NT2/D1 (cell line): ENCODE measurements at regions not wholly inside any gene's neighbourhood (a gene's known extent, or its start where the extent isn't known, plus 50 kb on each side); places are given as distances from the start of the nearest gene placed in this dataset.

Source experiments
- DNase-seq: peaks from one replicate; pipeline ENCODE4 v3.0.0-alpha.2; 2011; ENCODE audit warnings: low read depth, low spot score
- H3K27me3 ChIP-seq: 2 replicates; pipeline ENCODE4 v1.6.0; 2011; ENCODE audit warnings: mild to moderate bottlenecking; ENCODE audit not compliant: insufficient read length, insufficient read depth
- H3K36me3 ChIP-seq: 2 replicates; pipeline ENCODE4 v1.6.1; 2011; ENCODE audit warnings: mild to moderate bottlenecking, low read length, mixed read lengths; ENCODE audit not compliant: insufficient read depth, insufficient read length
- H3K4me1 ChIP-seq: 2 replicates; pipeline ENCODE4 v1.5.1; 2011; ENCODE audit not compliant: insufficient read depth, insufficient read length
- H3K4me3 ChIP-seq: 2 replicates; pipeline ENCODE4 v1.5.1; 2011; ENCODE audit warnings: low read depth; ENCODE audit not compliant: insufficient read length
- H3K9ac ChIP-seq: 2 replicates; pipeline ENCODE4 v1.6.0; 2011; ENCODE audit warnings: low read depth; ENCODE audit not compliant: insufficient read length
- H3K9me3 ChIP-seq: 2 replicates; pipeline ENCODE4 v1.5.1; 2011; ENCODE audit warnings: mild to moderate bottlenecking, low read length; ENCODE audit not compliant: insufficient read depth
- SUZ12 ChIP-seq: IDR thresholded peaks from 2 replicates; pipeline ENCODE4 v1.6.1; 2011; ENCODE audit not compliant: insufficient read length, insufficient read depth; ENCODE audit errors: extremely low read depth
- YY1 ChIP-seq: IDR thresholded peaks from 2 replicates; pipeline ENCODE4 v1.6.1; 2011; ENCODE audit not compliant: insufficient read length, insufficient read depth
- ZNF274 ChIP-seq: IDR thresholded peaks from 2 replicates; pipeline ENCODE4 v1.6.1; 2011; ENCODE audit warnings: mild to moderate bottlenecking, low read depth, low read length

DNA sequence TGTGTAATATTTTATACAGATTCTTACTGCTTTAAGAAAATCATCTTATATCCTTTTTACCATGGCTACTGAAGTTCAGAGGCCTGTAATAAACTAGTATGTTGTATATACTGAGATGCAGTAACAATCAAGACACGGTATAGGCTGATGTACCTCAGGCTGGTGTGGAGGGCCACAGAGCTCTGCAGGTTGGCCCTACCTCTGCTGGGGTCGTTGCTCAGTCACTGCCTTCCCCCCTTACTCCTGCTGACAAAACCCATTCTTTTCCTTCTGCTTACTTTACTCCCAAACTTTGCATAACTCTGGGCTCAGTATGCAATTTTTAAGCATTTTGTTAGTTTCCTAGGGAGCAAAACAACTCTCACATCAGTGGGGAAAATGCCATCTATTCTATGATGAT, 200.1 kb upstream of the FOXP2 start:
- Histone ChIP-seq H3K4me1 (no peaks in the 10 kb centered on the region), H3K9ac (no peak overlapping the region), H3K4me3 (no peak overlapping the region), H3K9me3 (no peaks in the 10 kb centered on the region), H3K36me3 (no peaks in the 10 kb centered on the region), H3K27me3 (no peaks in the 10 kb centered on the region)
- TF ChIP-seq YY1 (no peak), SUZ12 (no peak), ZNF274 (no peak)
- no peak for DNase-seq

DNA sequence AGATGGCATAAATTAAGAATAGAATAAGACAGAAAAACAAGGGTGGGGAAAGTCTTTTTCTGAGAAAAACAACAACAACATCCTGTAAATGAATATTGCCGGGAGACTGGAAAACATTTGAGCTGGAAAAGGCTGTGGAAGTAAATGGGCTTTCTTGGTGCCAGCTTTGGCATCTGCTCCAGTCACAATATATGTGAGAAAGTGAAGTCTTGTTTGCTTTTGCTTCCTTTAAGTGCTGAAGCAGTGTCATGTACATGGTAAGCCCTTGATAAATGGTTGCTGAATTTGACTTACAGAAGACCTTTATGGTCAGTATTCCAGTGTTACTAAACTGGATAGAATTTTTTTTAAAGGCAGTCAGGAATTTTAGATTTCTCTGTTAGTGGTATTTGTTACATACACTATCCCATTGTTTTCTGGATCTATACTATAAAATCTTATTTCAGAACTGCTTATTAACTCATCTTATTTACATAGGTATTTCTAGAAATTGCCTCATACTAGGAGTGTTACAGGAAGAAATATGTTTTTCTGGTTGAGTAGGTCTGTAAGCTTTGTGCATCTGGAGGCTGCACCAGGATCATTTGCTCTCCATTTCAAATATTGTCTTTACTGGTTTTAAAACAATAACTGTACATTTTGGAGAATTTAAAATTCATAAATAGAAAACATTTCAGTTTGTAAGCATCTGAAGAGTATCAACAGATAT, 201.7 kb upstream of the FOXP2 start:
- TF ChIP-seq SUZ12 (no peak), ZNF274 (no peak), YY1 (no peak)
- Histone ChIP-seq H3K9me3 (no peaks in the 10 kb centered on the region), H3K4me3 (no peak overlapping the region), H3K27me3 (no peaks in the 10 kb centered on the region), H3K4me1 (no peaks in the 10 kb centered on the region), H3K36me3 (no peaks in the 10 kb centered on the region), H3K9ac (no peak overlapping the region)
- no peak for DNase-seq

DNA sequence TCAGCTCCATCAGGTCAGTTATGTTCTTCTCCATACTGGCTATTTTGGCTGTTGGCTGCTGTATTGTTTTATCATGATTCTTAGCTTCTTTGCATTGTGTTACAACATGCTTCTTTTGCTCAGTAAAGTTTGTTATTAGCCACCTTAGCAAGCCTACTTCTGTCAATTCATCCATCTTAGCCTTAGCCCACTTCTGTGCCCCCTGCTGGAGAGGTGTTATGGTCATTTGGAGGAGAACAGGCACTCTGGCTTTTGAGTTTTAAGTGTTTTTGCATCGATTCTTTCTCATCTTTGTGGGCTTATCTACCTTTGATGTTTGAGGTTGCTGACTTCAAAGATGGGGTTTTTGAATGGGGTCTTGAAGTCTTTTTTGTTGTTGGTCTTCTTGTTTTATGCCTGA, 204.6 kb upstream of the FOXP2 start:
- H3K9ac ChIP-seq = no peak overlapping the region
- H3K4me3 ChIP-seq = no peak overlapping the region
- no peaks in the 10 kb centered on the region for H3K36me3 ChIP-seq
- DNase-seq = no peak
- H3K4me1 ChIP-seq = no peaks in the 10 kb centered on the region
- no peaks in the 10 kb centered on the region for H3K9me3 ChIP-seq
- no peak for TF ChIP-seq YY1
- TF ChIP-seq SUZ12 = no peak
- no peak for TF ChIP-seq ZNF274
- H3K27me3 ChIP-seq = no peaks in the 10 kb centered on the region

DNA sequence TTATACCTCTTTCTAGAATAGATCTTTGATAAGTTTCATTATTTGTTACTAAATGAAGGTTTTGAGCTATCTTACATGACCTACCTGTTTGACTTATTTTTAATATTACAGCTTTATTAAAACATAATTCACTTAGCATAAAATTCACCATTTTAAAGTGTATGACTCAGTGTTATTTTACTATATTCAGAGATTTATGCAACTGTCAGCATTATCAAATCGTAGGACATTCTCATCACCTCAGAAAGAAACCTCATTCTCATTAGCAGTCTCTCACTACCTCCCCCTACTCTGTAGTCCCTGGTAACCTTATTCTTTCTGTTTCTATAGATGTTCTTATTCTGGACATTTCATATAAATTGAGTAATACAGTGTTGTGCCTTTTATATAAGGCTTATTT, 207.9 kb upstream of the FOXP2 start:
- TF ChIP-seq YY1 (no peak), ZNF274 (no peak), SUZ12 (no peak)
- Histone ChIP-seq H3K4me3 (no peak overlapping the region), H3K9ac (no peak overlapping the region), H3K9me3 (no peaks in the 10 kb centered on the region), H3K4me1 (no peaks in the 10 kb centered on the region), H3K36me3 (no peaks in the 10 kb centered on the region), H3K27me3 (no peaks in the 10 kb centered on the region)
- no peak for DNase-seq

DNA sequence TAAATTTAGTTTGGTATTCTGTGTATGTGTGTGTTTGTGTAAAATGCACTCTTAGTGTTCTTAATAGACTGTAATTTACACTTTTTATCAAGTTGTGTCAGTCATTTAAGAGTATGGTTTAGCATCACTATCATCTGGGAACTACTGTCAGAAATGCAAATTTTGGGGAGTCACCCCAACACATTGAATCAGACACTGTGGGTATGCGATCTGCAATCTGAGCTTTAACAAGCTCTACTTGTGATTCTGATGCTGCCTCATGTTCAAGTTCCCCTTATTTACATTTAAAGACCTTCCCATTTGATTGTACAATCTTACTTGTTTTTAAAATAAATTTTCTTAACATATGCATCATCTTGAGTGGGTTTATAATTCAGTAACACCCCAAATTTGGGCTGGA, 218.1 kb upstream of the FOXP2 start:
- Histone ChIP-seq H3K4me1 (no peaks in the 10 kb centered on the region), H3K9me3 (no peaks in the 10 kb centered on the region), H3K9ac (no peak overlapping the region), H3K27me3 (no peaks in the 10 kb centered on the region), H3K4me3 (no peak overlapping the region), H3K36me3 (no peaks in the 10 kb centered on the region)
- TF ChIP-seq YY1 = no peak
- no peak for TF ChIP-seq ZNF274
- TF ChIP-seq SUZ12 = no peak
- DNase-seq = no peak

DNA sequence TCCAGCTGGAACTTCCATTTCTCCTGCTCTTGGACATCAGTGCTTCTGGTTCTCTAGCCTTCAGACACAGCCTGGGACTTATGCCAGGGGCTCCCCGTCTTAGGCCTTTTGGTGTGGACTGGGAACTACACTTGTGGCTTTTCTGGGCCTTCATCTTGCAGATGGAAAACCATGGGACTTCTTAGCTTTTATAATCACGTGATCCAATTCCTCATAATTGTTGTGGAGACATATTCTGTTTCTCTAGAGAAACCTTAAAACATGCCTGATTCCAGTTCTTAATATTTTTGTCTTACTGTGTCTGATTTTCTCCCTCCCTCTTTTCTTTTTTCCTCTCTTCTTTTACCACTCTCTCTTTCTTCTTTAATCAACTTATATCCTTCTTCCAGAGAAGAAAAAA, 224.2 kb upstream of the FOXP2 start:
- no peaks in the 10 kb centered on the region for H3K4me1 ChIP-seq
- H3K9me3 ChIP-seq = no peaks in the 10 kb centered on the region
- TF ChIP-seq ZNF274 (no peak), SUZ12 (no peak), YY1 (no peak)
- no peaks in the 10 kb centered on the region for H3K27me3 ChIP-seq
- no peak overlapping the region for H3K9ac ChIP-seq
- H3K4me3 ChIP-seq = no peak overlapping the region
- DNase-seq = no peak
- no peaks in the 10 kb centered on the region for H3K36me3 ChIP-seq

DNA sequence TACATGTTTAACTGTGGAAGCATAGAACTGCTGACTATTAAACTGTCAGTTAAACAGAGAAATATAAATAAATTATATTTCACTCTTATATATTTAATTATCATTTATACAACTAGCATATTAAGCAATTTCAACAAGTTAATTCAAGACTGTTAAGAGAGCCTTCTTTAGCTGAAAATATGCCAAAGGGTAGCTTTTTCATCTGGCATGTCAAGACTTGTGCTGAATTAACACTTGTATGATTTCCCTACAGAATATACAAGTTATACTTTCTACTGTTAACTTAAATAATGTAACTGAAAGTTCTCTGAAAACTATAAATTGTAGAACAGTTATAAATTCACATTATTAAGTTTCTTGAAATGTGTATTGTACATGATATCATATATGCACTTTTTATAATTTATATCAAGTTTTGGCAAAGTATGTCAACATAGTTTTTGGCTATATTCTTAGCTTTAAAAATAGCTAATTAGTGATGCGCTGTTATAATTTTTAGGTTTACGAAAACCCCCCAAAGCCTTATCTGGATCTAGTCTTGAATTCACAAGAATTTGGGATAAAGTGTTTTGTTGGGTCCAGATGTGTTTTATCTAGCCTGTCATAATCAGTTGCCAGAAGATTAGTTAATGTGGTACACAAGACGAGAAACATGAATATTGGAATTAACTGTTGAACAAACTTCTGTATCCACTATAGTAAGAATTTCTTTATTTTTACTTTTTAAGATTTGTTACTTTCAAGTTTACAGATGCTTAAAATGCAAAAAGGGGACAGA, 231.1 kb upstream of the FOXP2 start:
- Histone ChIP-seq H3K4me3 (no peak overlapping the region), H3K9ac (no peak overlapping the region), H3K27me3 (no peaks in the 10 kb centered on the region), H3K4me1 (no peaks in the 10 kb centered on the region), H3K36me3 (no peaks in the 10 kb centered on the region), H3K9me3 (no peaks in the 10 kb centered on the region)
- TF ChIP-seq ZNF274 (no peak), YY1 (no peak), SUZ12 (no peak)
- DNase-seq = no peak
